Esophagus muscularis mucosa (tissue), 4 donors: ENCODE measurements at regions not wholly inside any gene's neighbourhood (a gene's known extent, or its start where the extent isn't known, plus 50 kb on each side); places are given as distances from the start of the nearest gene placed in this dataset.

Experiments
- DNase-seq: peaks from one replicate; pipeline ENCODE4 v3.0.0-alpha.2; 2017; ENCODE audit errors: extremely low spot score
- H3K27ac ChIP-seq, 4 donors: fragments of 200-600 bp; sonication (generic); replicated peaks in 1 of 4; 1 replicate in 3 of 4; 2 replicates in 1 of 4; pipeline ENCODE4 v1.5.1; 2016 to 2019; ENCODE audit warnings: mild to moderate bottlenecking in 1 of 4
- H3K27me3 ChIP-seq, 4 donors: fragments of 200-600 bp; sonication (generic); one replicate each; pipeline versions ENCODE4 v1.5.1 to v1.6.0; 2016 to 2019
- H3K36me3 ChIP-seq, 4 donors: fragments of 200-600 bp; sonication (generic); one replicate each; pipeline ENCODE4 v1.5.1; 2016 to 2019
- H3K4me1 ChIP-seq, 4 donors: fragments of 200-600 bp; sonication (generic); one replicate each; pipeline ENCODE4 v1.5.1; 2016 to 2019
- H3K4me3 ChIP-seq, 4 donors: fragments of 200-600 bp; sonication (generic); 1 replicate in 2 of 4; 2 replicates in 2 of 4; pipeline ENCODE4 v1.5.1; 2016 to 2019; ENCODE audit warnings: mild to moderate bottlenecking in 4 of 4, moderate library complexity in 1 of 4
- H3K9me3 ChIP-seq, 4 donors: fragments of 200-600 bp; sonication (generic); 1 replicate in 3 of 4; 2 replicates in 1 of 4; pipeline ENCODE4 v1.5.1; 2016 to 2019
- CTCF ChIP-seq, 3 experiments: fragments of 200-600 bp in 2 of 3; fragments of 450-650 bp in 1 of 3; sonication (generic) in 2 of 3; IDR thresholded peaks; one replicate each; pipeline ENCODE4 v1.5.1; 2017 to 2019; ENCODE audit warnings: antibody characterized with exemption in 3 of 3, mild to moderate bottlenecking in 2 of 3, moderate library complexity in 1 of 3
- EP300 ChIP-seq: sonication (generic); formaldehyde crosslinking; IDR thresholded peaks from one replicate; pipeline ENCODE4 v1.6.1; 2017; ENCODE audit warnings: antibody characterized with exemption
- POLR2A ChIP-seq: fragments of 450-650 bp; IDR thresholded peaks from one replicate; pipeline ENCODE4 v1.6.1; 2017; ENCODE audit warnings: antibody characterized with exemption, moderate library complexity, mild to moderate bottlenecking, low read depth
- POLR2AphosphoS5 ChIP-seq, 2 donors: sonication (generic); formaldehyde crosslinking; IDR thresholded peaks; one replicate each; pipeline ENCODE4 v1.6.1; 2017; ENCODE audit warnings: antibody characterized with exemption in 2 of 2
- WGBS: methylation state at CpG from one replicate; pipeline ENCODE4 v1.1.5; 2018; 5-methylcytosine and 5-hydroxymethylcytosine counted together
- intact Hi-C: fragments of 100-400 bp; cut with DNase I; formaldehyde crosslinking; loops from one replicate; pipeline ENCODE4 v1.15.1; 2023

GRCh38 chr5:3300726-3301125 lies 294.9 kb upstream of the IRX1 start:
- intact Hi-C loops = no loop called here
- DNase-seq = no peak
- WGBS = 59% methylated on average over 13 of the region's 13 CpGs

DNA sequence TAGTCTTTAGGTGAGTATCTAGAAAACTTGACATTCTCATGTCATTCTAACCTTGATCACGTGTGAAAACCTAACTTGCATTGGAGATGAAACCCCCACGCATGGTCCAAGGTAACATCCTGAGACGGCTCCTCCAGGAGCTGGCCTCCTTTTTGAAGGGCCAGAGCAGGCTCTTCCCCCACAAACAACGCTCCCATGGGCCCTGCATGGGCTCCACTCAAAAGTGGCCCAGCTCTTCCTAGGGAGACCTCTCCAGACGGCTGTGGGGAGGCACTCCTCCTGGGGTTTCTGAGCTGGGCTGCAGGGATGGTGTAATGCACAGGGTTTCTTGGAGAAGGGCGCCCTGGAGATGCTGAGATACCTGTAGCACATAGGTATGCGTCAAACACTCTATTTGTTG lies 296.2 kb upstream of the IRX1 start:
- intact Hi-C loops = no loop called here
- Histone ChIP-seq H3K9me3 (no peaks in the 10 kb centered on the region), H3K4me3 (no peak overlapping the region), H3K4me1 (peaks cover 0 to 6% (median 0%) of the 10 kb centered on the region in 4 donors), H3K27me3 (peaks cover 0 to 16% (median 2%) of the 10 kb centered on the region in 4 donors), H3K27ac (no peak overlapping the region), H3K36me3 (no peaks in the 10 kb centered on the region)
- WGBS = 78% methylated on average over 7 of the region's 7 CpGs
- TF ChIP-seq EP300 = no peak
- TF ChIP-seq CTCF (IDR thresholded peaks at IDR 0.05) = no peak
- no peak for TF ChIP-seq POLR2AphosphoS5 (IDR thresholded peaks at IDR 0.05)
- no peak for TF ChIP-seq POLR2A
- no peak for DNase-seq

More at GRCh38 chr5:3300726-3301125, 294.9 kb upstream of the IRX1 start:
- Histone ChIP-seq H3K27ac (no peak overlapping the region), H3K9me3 (no peaks in the 10 kb centered on the region), H3K27me3 (peaks cover 0 to 17% (median 2%) of the 10 kb centered on the region in 4 donors), H3K36me3 (no peaks in the 10 kb centered on the region), H3K4me3 (no peak overlapping the region), H3K4me1 (peaks cover 0 to 6% (median 0%) of the 10 kb centered on the region in 4 donors)
- TF ChIP-seq POLR2A (no peak), POLR2AphosphoS5 (IDR thresholded peaks at IDR 0.05) (no peak), EP300 (no peak), CTCF (IDR thresholded peaks at IDR 0.05) (no peak)

DNA sequence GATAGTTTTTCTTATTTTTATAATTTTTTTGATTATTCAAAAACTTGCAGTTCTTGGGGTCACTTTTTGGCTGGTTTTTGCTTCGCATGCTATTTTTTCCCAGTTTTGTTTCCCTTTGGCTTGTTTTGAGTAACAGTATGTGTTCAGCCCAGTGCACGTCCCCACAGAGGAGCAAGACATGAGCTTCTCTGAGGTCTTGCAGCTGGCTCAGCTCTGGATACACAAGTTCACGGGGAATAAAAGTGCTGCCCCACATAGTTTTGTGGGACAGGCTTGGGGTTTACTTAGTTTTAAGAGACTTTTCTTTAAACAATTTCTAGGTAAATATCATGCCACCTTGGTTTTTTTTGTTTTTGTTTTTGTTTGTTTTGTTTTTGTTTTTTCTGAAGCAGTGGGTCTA lies 297.8 kb upstream of the IRX1 start:
- WGBS = 61% methylated on average over 3 of the region's 3 CpGs
- Histone ChIP-seq H3K27ac (no peak overlapping the region), H3K4me3 (no peak overlapping the region), H3K36me3 (no peaks in the 10 kb centered on the region), H3K27me3 (peaks cover 0 to 14% (median 2%) of the 10 kb centered on the region in 4 donors), H3K9me3 (no peaks in the 10 kb centered on the region), H3K4me1 (no peaks in the 10 kb centered on the region)
- no peak for DNase-seq
- intact Hi-C loops = no loop called here
- TF ChIP-seq EP300 (no peak), CTCF (IDR thresholded peaks at IDR 0.05) (no peak), POLR2A (no peak), POLR2AphosphoS5 (IDR thresholded peaks at IDR 0.05) (no peak)

DNA sequence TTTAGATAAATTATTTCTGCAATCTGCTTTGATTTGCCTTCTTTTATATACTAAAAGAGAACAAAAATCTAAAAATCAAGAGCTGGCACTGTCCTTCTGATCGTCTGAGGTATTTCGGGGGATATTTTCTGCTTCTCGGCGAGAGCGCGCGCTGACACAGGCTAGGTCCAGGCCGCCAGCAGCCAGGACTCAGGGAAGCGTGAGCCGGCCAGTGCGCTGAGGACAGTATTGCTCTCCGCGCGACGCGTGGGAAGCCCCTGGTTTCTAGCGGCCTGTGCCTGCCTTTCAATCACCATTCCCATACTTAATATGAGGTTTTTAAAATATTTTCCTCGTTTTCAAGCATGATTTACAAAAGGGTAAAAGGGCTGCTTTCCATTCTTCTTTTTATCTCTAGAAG lies 307.3 kb upstream of the IRX1 start:
- Histone ChIP-seq H3K4me3 (no peak overlapping the region), H3K9me3 (no peaks in the 10 kb centered on the region), H3K36me3 (no peaks in the 10 kb centered on the region), H3K4me1 (no peaks in the 10 kb centered on the region), H3K27ac (no peak overlapping the region), H3K27me3 (peaks cover 0 to 11% (median 0%) of the 10 kb centered on the region in 4 donors)
- WGBS = 94% methylated on average over 18 of the region's 18 CpGs
- intact Hi-C loops = no loop called here
- DNase-seq = no peak
- TF ChIP-seq CTCF (IDR thresholded peaks at IDR 0.05) (no peak), POLR2AphosphoS5 (IDR thresholded peaks at IDR 0.05) (no peak), POLR2A (no peak), EP300 (no peak)

DNA sequence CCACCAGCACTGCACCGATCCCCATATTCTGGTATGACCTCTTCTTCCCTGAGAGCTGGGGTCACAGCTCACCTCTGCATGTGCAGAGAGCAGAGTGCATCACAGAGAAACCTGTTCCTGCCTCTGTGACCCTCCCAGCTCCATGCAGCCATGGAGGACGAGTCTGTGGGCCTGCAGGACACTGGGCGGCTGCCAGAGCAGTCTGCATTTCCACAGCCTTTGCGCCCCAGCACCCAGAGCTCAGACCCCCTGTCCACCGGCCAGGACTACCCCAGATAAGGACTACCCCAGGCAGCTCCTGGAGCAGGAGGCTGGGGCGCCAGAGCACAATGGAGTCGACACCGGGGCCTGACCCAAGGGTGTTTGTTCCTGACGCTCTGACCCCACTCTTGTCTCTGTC lies 308.1 kb upstream of the IRX1 start:
- Histone ChIP-seq H3K4me3 (no peak overlapping the region), H3K36me3 (no peaks in the 10 kb centered on the region), H3K27me3 (peaks cover 0 to 11% (median 0%) of the 10 kb centered on the region in 4 donors), H3K27ac (no peak overlapping the region), H3K4me1 (no peaks in the 10 kb centered on the region), H3K9me3 (no peaks in the 10 kb centered on the region)
- DNase-seq = no peak
- WGBS = 75% methylated on average over 7 of the region's 9 CpGs
- no peak for TF ChIP-seq POLR2A
- no peak for TF ChIP-seq EP300
- no peak for TF ChIP-seq POLR2AphosphoS5 (IDR thresholded peaks at IDR 0.05)
- no peak for TF ChIP-seq CTCF (IDR thresholded peaks at IDR 0.05)
- intact Hi-C loops = no loop called here
